ENCODE measurements at regions not wholly inside any gene's neighbourhood (a gene's known extent, or its start where the extent isn't known, plus 50 kb on each side); places are given as distances from the start of the nearest gene placed in this dataset.

DNA sequence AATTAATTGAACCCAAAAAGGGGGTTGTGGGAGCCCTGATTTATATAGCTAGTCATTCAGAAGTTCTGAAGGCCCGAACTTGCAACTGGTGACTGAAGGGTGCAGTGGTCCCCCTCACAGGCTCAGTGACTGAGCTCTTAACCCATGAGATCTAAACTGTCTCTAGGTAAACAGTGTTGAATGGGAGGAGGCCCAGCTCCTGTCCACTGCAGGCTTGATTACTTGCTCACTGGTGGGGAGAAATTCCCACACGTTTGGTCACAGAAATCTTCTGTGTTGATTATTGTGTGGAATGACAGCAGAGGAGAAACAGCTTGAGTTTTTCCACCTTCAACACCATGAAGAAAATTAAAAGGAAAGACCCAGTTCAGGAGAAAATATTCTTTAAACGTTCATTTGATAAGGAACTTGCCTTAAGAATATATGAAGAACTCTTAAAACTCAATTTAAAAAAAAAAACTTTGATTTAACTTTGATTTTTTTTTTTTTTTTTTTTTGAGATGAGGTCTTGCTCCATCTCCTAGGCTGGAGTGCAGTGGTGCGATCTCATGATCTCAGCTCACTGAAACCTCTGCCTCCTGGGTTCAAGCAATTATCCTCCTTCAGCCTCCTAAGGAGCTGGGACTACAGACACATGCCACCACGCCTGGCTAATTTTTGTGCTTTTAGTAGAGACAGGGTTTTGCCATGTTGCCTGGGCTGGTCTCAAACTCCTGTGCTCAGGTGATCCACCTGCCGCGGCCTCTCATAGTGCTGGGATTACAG lies 249.3 kb downstream of the UQCRFS1 start:
- no peak overlapping the region for H3K4me3 ChIP-seq
- no peak overlapping the region for H3K27ac ChIP-seq
- no peak for DNase-seq
- no peaks in the 10 kb centered on the region for H3K9me3 ChIP-seq
- WGBS, 2 donors: 71 to 73% methylated on average over 7 of the region's 7 CpGs
- H3K27me3 ChIP-seq: no peaks in the 10 kb centered on the region
- intact Hi-C loops (cut with DNase I): no loop called here
- peaks cover 6% of the 10 kb centered on the region for H3K4me1 ChIP-seq
- TF ChIP-seq POLR2A (IDR thresholded peaks at IDR 0.05): no peak
- TF ChIP-seq, protein P1, sequence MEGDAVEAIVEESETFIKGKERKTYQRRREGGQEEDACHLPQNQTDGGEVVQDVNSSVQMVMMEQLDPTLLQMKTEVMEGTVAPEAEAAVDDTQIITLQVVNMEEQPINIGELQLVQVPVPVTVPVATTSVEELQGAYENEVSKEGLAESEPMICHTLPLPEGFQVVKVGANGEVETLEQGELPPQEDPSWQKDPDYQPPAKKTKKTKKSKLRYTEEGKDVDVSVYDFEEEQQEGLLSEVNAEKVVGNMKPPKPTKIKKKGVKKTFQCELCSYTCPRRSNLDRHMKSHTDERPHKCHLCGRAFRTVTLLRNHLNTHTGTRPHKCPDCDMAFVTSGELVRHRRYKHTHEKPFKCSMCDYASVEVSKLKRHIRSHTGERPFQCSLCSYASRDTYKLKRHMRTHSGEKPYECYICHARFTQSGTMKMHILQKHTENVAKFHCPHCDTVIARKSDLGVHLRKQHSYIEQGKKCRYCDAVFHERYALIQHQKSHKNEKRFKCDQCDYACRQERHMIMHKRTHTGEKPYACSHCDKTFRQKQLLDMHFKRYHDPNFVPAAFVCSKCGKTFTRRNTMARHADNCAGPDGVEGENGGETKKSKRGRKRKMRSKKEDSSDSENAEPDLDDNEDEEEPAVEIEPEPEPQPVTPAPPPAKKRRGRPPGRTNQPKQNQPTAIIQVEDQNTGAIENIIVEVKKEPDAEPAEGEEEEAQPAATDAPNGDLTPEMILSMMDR (IDR thresholded peaks at IDR 0.05): no peak
- ATAC-seq: no peak
- H3K36me3 ChIP-seq (replicated peaks in 1 of 2; ENCODE audit: insufficient read depth in 1 of 2, low read depth in 2 of 2): no peaks in the 10 kb centered on the region

DNA sequence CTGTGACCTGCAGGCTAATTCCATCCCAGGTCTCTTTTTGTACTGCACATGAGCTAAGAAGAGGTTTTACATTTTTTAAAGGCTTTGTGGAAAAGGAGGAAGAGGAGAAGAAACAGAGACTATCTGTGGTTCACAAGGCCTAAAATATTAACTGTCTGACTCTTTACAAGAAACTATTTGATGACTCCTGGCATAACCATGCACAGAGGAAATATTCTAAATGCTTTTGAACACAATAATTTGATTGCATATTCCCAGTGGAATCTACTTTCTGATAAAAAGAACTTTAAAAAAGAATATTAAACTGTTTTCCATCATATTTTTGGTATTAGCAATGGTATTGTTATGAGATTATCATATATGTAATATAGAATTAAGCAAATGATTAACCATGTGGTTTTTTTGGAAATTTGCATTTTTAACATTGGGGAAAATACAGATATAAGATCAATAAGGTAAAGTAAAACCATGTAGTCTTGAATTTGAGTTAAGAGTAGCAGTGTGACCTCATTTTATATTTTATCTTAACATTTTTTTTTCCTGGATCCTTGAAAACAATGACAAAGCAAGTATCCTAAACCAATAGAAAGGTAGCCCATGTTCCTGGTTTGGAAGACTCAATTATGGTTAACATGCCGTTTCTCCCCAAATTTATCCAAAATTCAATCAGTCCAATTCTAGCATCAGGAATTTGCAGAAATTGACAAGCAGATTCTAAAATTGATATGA lies 251.0 kb downstream of the UQCRFS1 start:
- Histone ChIP-seq H3K27me3 (no peaks in the 10 kb centered on the region), H3K4me1 (peaks cover 2% of the 10 kb centered on the region), H3K4me3 (no peak overlapping the region), H3K27ac (no peak overlapping the region), H3K9me3 (no peaks in the 10 kb centered on the region), H3K36me3 (replicated peaks in 1 of 2; ENCODE audit: insufficient read depth in 1 of 2, low read depth in 2 of 2) (no peaks in the 10 kb centered on the region)
- intact Hi-C loops (cut with DNase I): no loop called here
- no peak for ATAC-seq
- DNase-seq: no peak
- TF ChIP-seq POLR2A (IDR thresholded peaks at IDR 0.05): no peak
- TF ChIP-seq, protein P1 (IDR thresholded peaks at IDR 0.05): no peak
- 86 to 90% methylated on average over 1 of the region's 1 CpG for WGBS, 2 donors

DNA sequence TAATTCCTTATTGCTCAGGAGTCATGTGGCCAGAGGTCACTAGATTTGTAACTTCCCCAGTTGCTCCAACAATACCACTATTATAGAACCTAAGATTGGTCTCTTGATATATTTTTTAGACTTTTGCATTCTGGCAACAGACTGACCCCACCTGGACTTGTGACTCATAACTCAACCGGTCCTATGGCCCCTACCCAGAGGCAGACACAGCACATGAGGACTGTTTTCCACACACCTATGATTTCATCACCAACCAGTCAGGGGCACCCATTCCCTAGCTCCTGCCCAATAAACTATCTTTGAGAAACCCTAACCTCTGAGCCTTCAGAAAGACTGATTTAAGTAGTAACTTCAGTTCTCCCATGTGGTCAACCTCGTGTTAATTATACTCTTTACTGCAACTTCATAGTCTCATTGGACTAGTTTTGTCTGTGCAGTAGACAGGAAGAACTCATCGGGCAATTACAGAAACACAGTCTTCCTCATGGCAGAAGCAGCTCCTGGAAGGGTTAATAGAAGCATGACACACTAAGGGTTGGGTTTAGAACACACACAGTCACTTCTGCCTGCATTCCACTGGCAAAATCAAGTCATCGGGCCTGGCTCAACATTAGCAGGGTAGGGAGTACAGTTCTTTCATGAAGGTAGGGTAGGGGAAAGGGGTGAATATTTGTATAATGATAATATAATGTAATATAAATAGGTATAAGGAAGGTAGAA lies 251.8 kb downstream of the UQCRFS1 start:
- no peak for DNase-seq
- Histone ChIP-seq H3K36me3 (replicated peaks in 1 of 2; ENCODE audit: insufficient read depth in 1 of 2, low read depth in 2 of 2) (no peaks in the 10 kb centered on the region), H3K4me1 (no peaks in the 10 kb centered on the region), H3K27me3 (no peaks in the 10 kb centered on the region), H3K27ac (no peak overlapping the region), H3K4me3 (no peak overlapping the region), H3K9me3 (peaks cover 0 to 5% (median 0%) of the 10 kb centered on the region in 3 donors)
- whole genome bisulfite sequencing, 2 donors: 65 to 70% methylated on average over 4 of the region's 4 CpGs
- TF ChIP-seq POLR2A (IDR thresholded peaks at IDR 0.05): no peak
- TF ChIP-seq, protein P1 (IDR thresholded peaks at IDR 0.05): no peak
- intact Hi-C loops (cut with DNase I): no loop called here
- no peak for ATAC-seq

DNA sequence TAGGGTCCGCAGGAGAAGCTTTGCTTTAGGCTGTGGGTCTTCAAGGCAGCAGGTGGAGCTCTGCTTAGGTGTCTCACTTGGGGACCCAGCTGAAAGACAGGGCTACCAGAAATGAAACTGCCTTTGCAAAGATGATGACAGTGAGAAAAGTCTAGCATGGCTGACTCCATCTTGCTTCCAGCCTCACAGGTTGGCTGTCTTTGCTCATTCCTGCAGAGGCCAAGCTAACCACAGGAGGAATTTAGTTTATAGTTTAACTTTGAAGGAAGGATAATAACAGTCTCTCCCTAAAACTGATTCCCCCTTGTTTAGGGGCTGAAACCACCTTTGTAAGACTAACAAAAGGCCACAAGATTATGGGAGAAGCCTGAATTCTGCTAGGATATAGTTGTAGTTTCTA lies 252.4 kb downstream of the UQCRFS1 start:
- 100% methylated on average over 1 of the region's 1 CpG for WGBS, 2 donors
- no peaks in the 10 kb centered on the region for H3K4me1 ChIP-seq
- H3K4me3 ChIP-seq: no peak overlapping the region
- H3K27ac ChIP-seq: no peak overlapping the region
- intact Hi-C loops (cut with DNase I): no loop called here
- no peak for TF ChIP-seq POLR2A (IDR thresholded peaks at IDR 0.05)
- TF ChIP-seq, protein P1 (IDR thresholded peaks at IDR 0.05): no peak
- H3K9me3 ChIP-seq: peaks cover 0 to 6% (median 0%) of the 10 kb centered on the region in 3 donors
- no peaks in the 10 kb centered on the region for H3K36me3 ChIP-seq (replicated peaks in 1 of 2; ENCODE audit: insufficient read depth in 1 of 2, low read depth in 2 of 2)
- ATAC-seq: no peak
- no peak for DNase-seq
- no peaks in the 10 kb centered on the region for H3K27me3 ChIP-seq
